Body of pancreas (tissue), 4 donors: ENCODE measurements at regions not wholly inside any gene's neighbourhood (a gene's known extent, or its start where the extent isn't known, plus 50 kb on each side); places are given as distances from the start of the nearest gene placed in this dataset.

Source experiments
- ATAC-seq: fragments of 150-250 bp; one replicate; pipeline ENCODE4 v1.9.1; 2016
- DNase-seq, 4 donors: peaks; one replicate each; pipeline ENCODE4 v3.0.0-alpha.2; 2019
- H3K27ac ChIP-seq, 4 donors: fragments of 200-600 bp; sonication (generic); 1 replicate in 3 of 4; 2 replicates in 1 of 4; pipeline versions ENCODE4 v1.5.1 to v1.6.1; 2016 to 2019; ENCODE audit warnings: mild to moderate bottlenecking in 1 of 4, mixed read lengths in 1 of 4, moderate library complexity in 1 of 4
- H3K27me3 ChIP-seq, 2 donors: fragments of 200-600 bp; sonication (generic); one replicate each; pipeline ENCODE4 v1.6.0; 2016; ENCODE audit warnings: mild to moderate bottlenecking in 1 of 2
- H3K36me3 ChIP-seq, 2 donors: fragments of 200-600 bp; sonication (generic); replicated peaks in 1 of 2; 2 replicates each; pipeline ENCODE4 v1.5.1; 2016; ENCODE audit warnings: low read depth in 2 of 2; ENCODE audit not compliant: insufficient read depth in 1 of 2
- H3K4me1 ChIP-seq: fragments of 200-600 bp; sonication (generic); one replicate; pipeline ENCODE4 v1.6.0; 2016
- H3K4me3 ChIP-seq, 2 donors: fragments of 200-600 bp; sonication (generic); 1 replicate in 1 of 2; 2 replicates in 1 of 2; pipeline ENCODE4 v1.5.1; 2016 to 2019
- H3K9me3 ChIP-seq, 3 donors: fragments of 200-600 bp; sonication (generic); 1 replicate in 2 of 3; 2 replicates in 1 of 3; pipeline ENCODE4 v1.5.1; 2016
- POLR2A ChIP-seq, 3 donors: fragments of 450-650 bp; IDR thresholded peaks; one replicate each; pipeline ENCODE4 v1.6.1; 2016; ENCODE audit warnings: antibody characterized with exemption in 3 of 3, mild to moderate bottlenecking in 2 of 3
- WGBS, 2 donors: methylation state at CpG; one replicate each; pipeline ENCODE4 v1.1.5; 2017; 5-methylcytosine and 5-hydroxymethylcytosine counted together
- intact Hi-C: fragments of 100-400 bp; cut with DNase I; formaldehyde crosslinking; loops from one replicate; pipeline ENCODE4 v1.15.1; 2023
- TF ChIP-seq, protein P1 (sequence below), 7 experiments: fragments of 450-650 bp in 4 of 7; fragments of 200-600 bp in 3 of 7; sonication (generic) in 3 of 7; IDR thresholded peaks; one replicate each; pipeline ENCODE4 v1.5.1; 2016 to 2019; ENCODE audit warnings: antibody characterized with exemption in 7 of 7

DNA sequence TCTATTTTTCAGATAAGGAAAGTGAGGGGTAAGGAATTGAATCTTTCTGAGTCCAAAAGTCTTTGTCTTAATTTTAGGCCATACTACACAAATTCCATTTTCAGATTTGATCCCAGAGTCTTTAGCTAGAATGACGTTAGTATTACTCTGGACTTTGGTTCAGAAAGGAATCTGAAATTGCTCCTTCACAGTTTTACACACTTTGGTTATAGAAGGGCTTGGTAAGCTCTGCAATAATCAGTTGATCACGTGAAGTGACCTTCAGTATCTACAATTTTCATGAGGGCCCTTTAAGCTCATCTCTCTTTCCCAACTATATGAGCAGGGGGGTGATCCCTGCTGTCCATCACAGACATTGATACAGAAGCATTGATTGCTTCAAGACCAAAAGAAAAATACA, 103.4 kb upstream of the ESRRG start:
- Histone ChIP-seq H3K36me3 (no peaks in the 10 kb centered on the region), H3K4me3 (no peak overlapping the region), H3K27ac (no peak overlapping the region), H3K4me1 (peaks cover 8% of the 10 kb centered on the region), H3K27me3 (no peaks in the 10 kb centered on the region), H3K9me3 (no peaks in the 10 kb centered on the region)
- no peak for DNase-seq
- intact Hi-C loops, result no loop called here
- no peak for ATAC-seq
- WGBS, 2 donors, result 52 to 65% methylated on average over 2 of the region's 2 CpGs
- TF ChIP-seq, protein P1, sequence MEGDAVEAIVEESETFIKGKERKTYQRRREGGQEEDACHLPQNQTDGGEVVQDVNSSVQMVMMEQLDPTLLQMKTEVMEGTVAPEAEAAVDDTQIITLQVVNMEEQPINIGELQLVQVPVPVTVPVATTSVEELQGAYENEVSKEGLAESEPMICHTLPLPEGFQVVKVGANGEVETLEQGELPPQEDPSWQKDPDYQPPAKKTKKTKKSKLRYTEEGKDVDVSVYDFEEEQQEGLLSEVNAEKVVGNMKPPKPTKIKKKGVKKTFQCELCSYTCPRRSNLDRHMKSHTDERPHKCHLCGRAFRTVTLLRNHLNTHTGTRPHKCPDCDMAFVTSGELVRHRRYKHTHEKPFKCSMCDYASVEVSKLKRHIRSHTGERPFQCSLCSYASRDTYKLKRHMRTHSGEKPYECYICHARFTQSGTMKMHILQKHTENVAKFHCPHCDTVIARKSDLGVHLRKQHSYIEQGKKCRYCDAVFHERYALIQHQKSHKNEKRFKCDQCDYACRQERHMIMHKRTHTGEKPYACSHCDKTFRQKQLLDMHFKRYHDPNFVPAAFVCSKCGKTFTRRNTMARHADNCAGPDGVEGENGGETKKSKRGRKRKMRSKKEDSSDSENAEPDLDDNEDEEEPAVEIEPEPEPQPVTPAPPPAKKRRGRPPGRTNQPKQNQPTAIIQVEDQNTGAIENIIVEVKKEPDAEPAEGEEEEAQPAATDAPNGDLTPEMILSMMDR (IDR thresholded peaks at IDR 0.05), result no peak
- no peak for TF ChIP-seq POLR2A (IDR thresholded peaks at IDR 0.05)

DNA sequence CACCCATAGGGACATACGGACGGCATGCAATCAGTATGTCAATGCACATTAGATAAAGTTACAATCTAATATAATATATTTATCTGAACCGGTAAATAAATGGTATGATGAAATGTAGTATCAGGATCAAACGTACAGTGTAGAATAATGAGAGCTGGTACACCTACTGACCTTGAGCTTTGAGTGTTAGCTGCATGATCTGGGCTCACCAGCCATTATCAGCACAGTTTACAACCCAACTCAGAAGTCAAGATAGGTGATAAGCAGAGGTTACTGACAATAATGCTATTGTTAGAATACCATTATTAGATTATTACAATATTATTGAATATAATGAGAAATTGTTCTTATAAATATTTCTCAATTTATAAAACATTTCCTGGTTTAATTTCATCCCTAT, 103.0 kb upstream of the ESRRG start:
- Histone ChIP-seq H3K4me3 (no peak overlapping the region), H3K27ac (no peak overlapping the region), H3K9me3 (no peaks in the 10 kb centered on the region), H3K27me3 (no peaks in the 10 kb centered on the region), H3K36me3 (no peaks in the 10 kb centered on the region), H3K4me1 (peaks cover 8% of the 10 kb centered on the region)
- WGBS, 2 donors, result 26 to 31% methylated on average over 4 of the region's 4 CpGs
- no peak for TF ChIP-seq POLR2A (IDR thresholded peaks at IDR 0.05)
- TF ChIP-seq, protein P1 (IDR thresholded peaks at IDR 0.05), result no peak
- intact Hi-C loops, result no loop called here
- no peak for ATAC-seq
- DNase-seq, result no peak

DNA sequence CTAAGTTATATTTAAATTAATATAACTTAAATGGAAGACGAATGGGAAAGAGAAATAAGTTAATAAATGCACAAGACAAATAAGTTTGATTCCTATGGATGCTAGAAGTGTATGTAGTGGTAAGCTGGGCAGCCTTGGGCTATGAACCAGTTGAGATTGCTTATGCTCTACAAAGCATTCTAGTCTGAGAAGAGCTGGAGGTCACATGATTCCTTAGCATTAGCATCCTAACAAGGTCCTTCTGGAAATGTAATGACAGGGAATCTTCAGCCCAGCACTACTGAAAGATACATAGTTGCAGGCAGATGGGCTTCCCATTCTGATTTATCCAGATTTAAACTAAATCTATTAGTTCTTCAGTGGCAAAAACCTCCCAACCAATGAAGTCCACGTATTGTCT, 102.3 kb upstream of the ESRRG start:
- no peak for TF ChIP-seq POLR2A (IDR thresholded peaks at IDR 0.05)
- TF ChIP-seq, protein P1 (IDR thresholded peaks at IDR 0.05), result no peak
- no peak overlapping the region for H3K4me3 ChIP-seq
- DNase-seq, result no peak
- intact Hi-C loops, result no loop called here
- H3K9me3 ChIP-seq, result no peaks in the 10 kb centered on the region
- H3K27me3 ChIP-seq, result no peaks in the 10 kb centered on the region
- H3K27ac ChIP-seq, result no peak overlapping the region
- peaks cover 8% of the 10 kb centered on the region for H3K4me1 ChIP-seq
- no peak for ATAC-seq
- no peaks in the 10 kb centered on the region for H3K36me3 ChIP-seq
- WGBS, 2 donors, result 70 to 85% methylated on average over 2 of the region's 2 CpGs

DNA sequence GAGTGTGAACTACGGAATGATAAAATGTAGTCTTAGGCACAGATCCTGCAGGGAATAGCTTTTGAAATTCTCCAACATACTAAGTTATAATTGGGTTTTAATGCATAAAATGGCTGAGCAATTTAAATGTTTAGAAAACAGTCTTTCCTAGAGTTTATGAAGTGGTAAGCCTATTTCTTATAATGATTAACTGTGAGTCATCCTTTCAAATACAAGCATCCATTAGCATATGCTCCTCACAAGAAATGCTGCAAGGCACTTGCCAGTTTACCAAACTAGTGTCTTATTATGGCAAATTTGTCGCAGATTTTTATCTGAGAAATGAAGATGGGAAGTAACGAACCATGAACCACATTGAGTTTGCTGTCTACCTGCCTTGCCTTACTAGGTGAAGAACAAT, 101.3 kb upstream of the ESRRG start:
- 85 to 96% methylated on average over 3 of the region's 3 CpGs for WGBS, 2 donors
- ATAC-seq, result no peak
- H3K27me3 ChIP-seq, result no peaks in the 10 kb centered on the region
- no peak for DNase-seq
- H3K4me3 ChIP-seq, result no peak overlapping the region
- TF ChIP-seq POLR2A (IDR thresholded peaks at IDR 0.05), result no peak
- TF ChIP-seq, protein P1 (IDR thresholded peaks at IDR 0.05), result no peak
- H3K27ac ChIP-seq, result no peak overlapping the region
- peaks cover 8% of the 10 kb centered on the region for H3K4me1 ChIP-seq
- intact Hi-C loops, result no loop called here
- H3K36me3 ChIP-seq, result no peaks in the 10 kb centered on the region
- H3K9me3 ChIP-seq, result no peaks in the 10 kb centered on the region

DNA sequence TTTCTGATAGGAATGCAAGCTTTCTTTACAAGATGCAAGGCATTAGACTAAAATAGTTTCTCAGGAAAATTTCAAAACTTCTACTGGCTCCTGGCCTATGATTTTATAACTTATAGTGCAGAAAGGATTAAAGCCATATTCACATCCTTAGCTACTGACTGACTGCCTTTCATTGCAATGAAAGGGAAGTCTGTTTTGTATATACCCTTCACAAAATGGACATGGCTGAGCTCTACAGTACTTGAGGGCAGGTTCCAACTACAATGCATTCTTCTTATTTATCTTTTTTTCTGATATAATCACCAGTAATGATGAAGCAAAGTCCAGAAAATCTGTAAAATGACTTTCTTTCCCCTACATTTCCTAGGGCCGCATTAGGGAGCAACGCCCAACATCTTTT, 100.5 kb upstream of the ESRRG start:
- no peak for DNase-seq
- no peak overlapping the region for H3K27ac ChIP-seq
- 93 to 98% methylated on average over 2 of the region's 2 CpGs for WGBS, 2 donors

More for the DNA sequence above, 100.5 kb upstream of the ESRRG start:
- no peak overlapping the region for H3K4me3 ChIP-seq
- H3K36me3 ChIP-seq, result no peaks in the 10 kb centered on the region
- peaks cover 8% of the 10 kb centered on the region for H3K4me1 ChIP-seq
- intact Hi-C loops, result no loop called here
- H3K9me3 ChIP-seq, result no peaks in the 10 kb centered on the region
- H3K27me3 ChIP-seq, result no peaks in the 10 kb centered on the region
- ATAC-seq, result no peak
- TF ChIP-seq POLR2A (IDR thresholded peaks at IDR 0.05), result no peak
- TF ChIP-seq, protein P1 (IDR thresholded peaks at IDR 0.05), result no peak
